SK-N-SH (cell line): ENCODE measurements at regions not wholly inside any gene's neighbourhood (a gene's known extent, or its start where the extent isn't known, plus 50 kb on each side); places are given as distances from the start of the nearest gene placed in this dataset.
"Not testable (repeated sequence)": the region's sequence is repeated elsewhere in the genome, so short reads cannot be mapped to it uniquely, and the experiment has no call there.

ENCODE experiments used
- RCOR1 ChIP-seq: fragments of 150-350 bp; IDR thresholded peaks from 2 replicates; pipeline ENCODE4 v1.6.1; 2017; ENCODE audit warnings: antibody characterized with exemption, low read length
- YY1 ChIP-seq: IDR thresholded peaks from 2 replicates; pipeline ENCODE4 v1.4.0; 2012; ENCODE audit warnings: low read depth, mild to moderate bottlenecking
- TF ChIP-seq, protein P1 (sequence below): fragments of 200-600 bp; sonication (generic); IDR thresholded peaks from 2 replicates; pipeline ENCODE4 v1.6.1; 2017; ENCODE audit warnings: antibody characterized with exemption, mild to moderate bottlenecking, moderate library complexity

GRCh38 chr7:106554623-106555022, 106.3 kb downstream of the CCDC71L start:
- TF ChIP-seq, protein P1, sequence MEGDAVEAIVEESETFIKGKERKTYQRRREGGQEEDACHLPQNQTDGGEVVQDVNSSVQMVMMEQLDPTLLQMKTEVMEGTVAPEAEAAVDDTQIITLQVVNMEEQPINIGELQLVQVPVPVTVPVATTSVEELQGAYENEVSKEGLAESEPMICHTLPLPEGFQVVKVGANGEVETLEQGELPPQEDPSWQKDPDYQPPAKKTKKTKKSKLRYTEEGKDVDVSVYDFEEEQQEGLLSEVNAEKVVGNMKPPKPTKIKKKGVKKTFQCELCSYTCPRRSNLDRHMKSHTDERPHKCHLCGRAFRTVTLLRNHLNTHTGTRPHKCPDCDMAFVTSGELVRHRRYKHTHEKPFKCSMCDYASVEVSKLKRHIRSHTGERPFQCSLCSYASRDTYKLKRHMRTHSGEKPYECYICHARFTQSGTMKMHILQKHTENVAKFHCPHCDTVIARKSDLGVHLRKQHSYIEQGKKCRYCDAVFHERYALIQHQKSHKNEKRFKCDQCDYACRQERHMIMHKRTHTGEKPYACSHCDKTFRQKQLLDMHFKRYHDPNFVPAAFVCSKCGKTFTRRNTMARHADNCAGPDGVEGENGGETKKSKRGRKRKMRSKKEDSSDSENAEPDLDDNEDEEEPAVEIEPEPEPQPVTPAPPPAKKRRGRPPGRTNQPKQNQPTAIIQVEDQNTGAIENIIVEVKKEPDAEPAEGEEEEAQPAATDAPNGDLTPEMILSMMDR: not testable (repeated sequence)
- TF ChIP-seq RCOR1, YY1: not testable (repeated sequence)
